Neutrophil (primary cell): ENCODE measurements at regions not wholly inside any gene's neighbourhood (a gene's known extent, or its start where the extent isn't known, plus 50 kb on each side); places are given as distances from the start of the nearest gene placed in this dataset.
"Not testable (repeated sequence)": the region's sequence is repeated elsewhere in the genome, so short reads cannot be mapped to it uniquely, and the experiment has no call there.

Source experiments
- H3K27ac ChIP-seq: fragments of 200-600 bp; sonication (generic); 2 replicates; pipeline ENCODE4 v1.5.1; 2016; ENCODE audit warnings: mild to moderate bottlenecking, moderate library complexity
- H3K27me3 ChIP-seq: fragments of 200-600 bp; sonication (generic); 2 replicates; pipeline ENCODE4 v1.6.0; 2016; ENCODE audit warnings: mild to moderate bottlenecking
- H3K36me3 ChIP-seq: fragments of 200-600 bp; sonication (generic); 2 replicates; pipeline ENCODE4 v1.5.1; 2017
- H3K4me1 ChIP-seq, 2 experiments: fragments of 200-600 bp in 1 of 2; sonication (generic) in 1 of 2; 1 replicate in 1 of 2; 2 replicates in 1 of 2; pipeline versions ENCODE4 v1.5.1 to v1.6.1; 2013 to 2016; ENCODE audit warnings: low read depth in 1 of 2, low read length in 1 of 2, mild to moderate bottlenecking in 1 of 2, moderate library complexity in 1 of 2; ENCODE audit not compliant: control insufficient read depth in 1 of 2, insufficient read depth in 1 of 2
- H3K4me3 ChIP-seq, 2 experiments: fragments of 200-600 bp in 1 of 2; sonication (generic) in 1 of 2; 1 replicate in 1 of 2; 2 replicates in 1 of 2; pipeline ENCODE4 v1.5.1; 2013 to 2016; ENCODE audit warnings: low read depth in 1 of 2, low read length in 1 of 2, mild to moderate bottlenecking in 1 of 2, moderate library complexity in 1 of 2
- H3K9me3 ChIP-seq: fragments of 200-600 bp; sonication (generic); 2 replicates; pipeline ENCODE4 v1.5.1; 2016
- CTCF ChIP-seq: fragments of 200-600 bp; sonication (generic); IDR thresholded peaks from 2 replicates; pipeline ENCODE4 v1.5.1; 2016; ENCODE audit warnings: antibody characterized with exemption

GRCh38 chr17:31649302-31649701 lies 209.7 kb downstream of the COPRS start:
- Histone ChIP-seq H3K36me3 (no peaks in the 10 kb centered on the region), H3K4me3 (no peak overlapping the region), H3K4me1 (peaks cover 7 to 8% of the 10 kb centered on the region in 2 experiments), H3K27ac (no peak overlapping the region), H3K27me3 (no peaks in the 10 kb centered on the region), H3K9me3 (no peaks in the 10 kb centered on the region)
- TF ChIP-seq CTCF: no peak

- H3K27me3 ChIP-seq: no peaks in the 10 kb centered on the region
- H3K4me1 ChIP-seq: peaks cover 5 to 7% of the 10 kb centered on the region in 2 experiments
- H3K27ac ChIP-seq: no peak overlapping the region
- H3K36me3 ChIP-seq: no peaks in the 10 kb centered on the region
- no peaks in the 10 kb centered on the region for H3K9me3 ChIP-seq
- H3K4me3 ChIP-seq: no peak overlapping the region
- no peak for TF ChIP-seq CTCF
These were observed 211.4 kb downstream of the COPRS start for GRCh38 chr17:31647661-31648060.

- no peak overlapping the region for H3K27ac ChIP-seq
- H3K4me3 ChIP-seq: no peak overlapping the region
- no peak for TF ChIP-seq CTCF
These were observed 212.4 kb downstream of the COPRS start for GRCh38 chr17:31646642-31647041.

GRCh38 chr17:31645351-31645750 lies 213.7 kb downstream of the COPRS start:
- no peaks in the 10 kb centered on the region for H3K27me3 ChIP-seq
- no peak overlapping the region for H3K27ac ChIP-seq
- H3K9me3 ChIP-seq: no peaks in the 10 kb centered on the region
- no peaks in the 10 kb centered on the region for H3K36me3 ChIP-seq
- TF ChIP-seq CTCF: no peak
- H3K4me3 ChIP-seq: no peak overlapping the region
- H3K4me1 ChIP-seq: peaks cover 5 to 7% of the 10 kb centered on the region in 2 experiments

More at GRCh38 chr17:31646642-31647041, 212.4 kb downstream of the COPRS start:
- no peaks in the 10 kb centered on the region for H3K9me3 ChIP-seq
- no peaks in the 10 kb centered on the region for H3K36me3 ChIP-seq
- H3K4me1 ChIP-seq: peaks cover 5 to 7% of the 10 kb centered on the region in 2 experiments
- no peaks in the 10 kb centered on the region for H3K27me3 ChIP-seq

- H3K4me3 ChIP-seq: no peak overlapping the region
- TF ChIP-seq CTCF: no peak
- no peaks in the 10 kb centered on the region for H3K27me3 ChIP-seq
- H3K4me1 ChIP-seq: no peaks in the 10 kb centered on the region
- no peaks in the 10 kb centered on the region for H3K36me3 ChIP-seq
- H3K27ac ChIP-seq: no peak overlapping the region
- H3K9me3 ChIP-seq: no peaks in the 10 kb centered on the region
These were observed 227.3 kb downstream of the COPRS start for GRCh38 chr17:31631766-31632165.

- not testable (repeated sequence) for H3K27me3 ChIP-seq, H3K4me3 ChIP-seq
These were observed 228.2 kb downstream of the COPRS start for GRCh38 chr17:31630866-31631265.

More at GRCh38 chr17:31630866-31631265, 228.2 kb downstream of the COPRS start:
- not testable (repeated sequence) for H3K9me3 ChIP-seq, H3K4me1 ChIP-seq, H3K36me3 ChIP-seq, H3K27ac ChIP-seq
